Superior temporal gyrus (tissue), 1 donor: ENCODE measurements at regions not wholly inside any gene's neighbourhood (a gene's known extent, or its start where the extent isn't known, plus 50 kb on each side); places are given as distances from the start of the nearest gene placed in this dataset.
"Not testable (repeated sequence)": the region's sequence is repeated elsewhere in the genome, so short reads cannot be mapped to it uniquely, and the experiment has no call there.

Experiments used
- DNase-seq: peaks from one replicate; pipeline ENCODE4 v3.0.0-alpha.2; 2016; ENCODE audit errors: extremely low spot score

DNA sequence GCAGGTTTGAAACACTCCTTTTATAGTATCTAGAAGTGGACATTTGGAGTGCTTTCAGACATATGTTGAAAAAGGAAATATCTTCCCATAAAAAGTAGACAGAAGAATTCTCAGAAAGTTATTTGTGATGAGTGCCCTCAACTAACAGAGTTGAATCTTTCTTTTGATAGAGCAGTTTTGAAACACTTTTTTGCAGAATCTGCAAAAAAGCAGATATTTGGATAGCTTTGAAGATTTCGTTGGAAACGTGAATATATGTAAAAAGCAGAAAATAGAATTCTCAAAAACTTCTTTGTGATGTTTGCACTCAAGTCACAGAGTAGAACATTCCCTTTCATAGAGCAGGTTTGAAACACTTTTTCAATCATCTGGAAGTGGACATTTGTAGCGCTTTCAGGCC lies 676.4 kb upstream of the ZNF337 start:
- DNase-seq, result not testable (repeated sequence)

DNA sequence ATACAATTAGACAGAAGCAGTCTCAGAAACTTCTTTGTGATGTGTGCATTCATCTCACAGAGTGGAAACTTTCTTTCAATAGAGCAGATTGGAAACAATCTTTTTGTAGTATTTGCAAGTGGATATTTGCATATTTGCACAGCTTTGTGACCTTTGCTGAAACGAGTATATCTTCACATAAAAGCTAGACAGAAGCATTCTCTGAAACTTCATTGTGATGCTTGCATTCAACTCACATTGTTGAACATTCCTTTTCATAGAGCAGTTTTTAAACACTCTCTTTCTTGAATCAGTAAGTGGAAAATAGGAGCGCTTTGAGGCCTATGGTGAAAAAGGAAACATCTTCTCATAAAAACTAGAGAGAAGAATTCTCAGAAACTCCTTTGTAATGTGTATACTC lies 657.9 kb upstream of the ZNF337 start:
- DNase-seq, result no peak

DNA sequence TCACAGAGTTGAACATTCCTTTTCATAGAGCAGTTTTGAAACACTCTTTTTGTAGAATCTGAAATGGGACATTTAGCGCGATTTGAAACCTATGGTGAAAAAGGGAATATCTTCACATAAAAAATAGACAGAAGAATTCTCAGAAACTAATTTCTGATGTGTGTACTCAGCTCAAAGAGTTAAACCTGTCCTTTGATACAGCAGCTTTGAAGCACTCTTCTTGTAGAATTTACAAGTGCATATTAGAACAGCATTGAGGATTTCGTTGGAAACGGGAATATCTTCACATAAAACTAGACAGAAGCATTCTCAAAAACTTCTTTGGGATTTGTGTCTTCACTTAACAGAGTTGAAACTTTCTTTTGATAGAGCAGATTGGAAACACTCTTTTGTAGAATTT lies 650.7 kb upstream of the ZNF337 start:
- no peak for DNase-seq

DNA sequence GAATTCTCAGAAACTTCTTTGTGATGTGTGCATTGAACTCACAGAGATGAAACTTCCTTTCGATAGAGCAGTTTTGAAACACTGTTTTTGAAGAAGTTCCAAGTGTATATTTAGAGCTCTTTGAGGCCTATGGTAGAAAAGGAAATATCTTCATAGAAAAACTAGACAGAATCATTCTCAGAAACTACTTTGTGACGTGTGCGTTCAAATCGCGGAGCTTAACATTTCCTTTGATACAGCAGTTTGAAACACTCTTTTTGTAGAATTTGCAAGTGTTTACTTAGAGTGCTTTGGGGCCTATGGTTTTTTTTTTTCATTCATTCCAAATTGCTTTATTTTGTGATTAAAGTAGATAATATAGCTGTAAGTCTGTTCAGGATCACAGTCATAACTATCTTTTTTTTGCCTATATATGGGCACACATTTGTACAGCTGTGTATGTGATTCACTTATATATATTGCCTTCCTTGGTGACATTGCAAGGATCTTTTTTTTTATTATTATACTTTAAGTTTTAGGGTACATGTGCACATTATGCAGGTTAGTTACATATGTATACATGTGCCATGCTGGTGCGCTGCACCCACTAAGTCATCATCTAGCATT lies 643.9 kb upstream of the ZNF337 start:
- DNase-seq, result not testable (repeated sequence)

DNA sequence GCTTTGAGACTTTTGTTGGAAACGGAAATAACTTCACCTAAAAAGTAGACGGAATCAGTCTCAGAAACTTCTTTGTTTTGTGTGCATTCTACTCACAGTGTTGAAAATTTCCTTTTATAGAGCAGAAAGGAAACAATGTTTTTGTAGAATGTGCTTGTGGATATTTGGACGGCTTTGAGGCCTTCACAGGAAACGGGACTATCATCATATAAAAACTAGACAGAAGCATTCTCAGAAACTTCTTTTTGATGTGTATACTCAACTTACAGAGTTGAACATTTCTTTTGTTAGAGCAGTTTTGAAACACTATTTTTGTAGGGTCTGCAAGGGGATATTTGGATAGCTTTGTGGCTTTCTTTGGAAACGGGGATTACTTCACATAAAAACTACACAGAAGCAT lies 627.5 kb upstream of the ZNF337 start:
- DNase-seq, result no peak

DNA sequence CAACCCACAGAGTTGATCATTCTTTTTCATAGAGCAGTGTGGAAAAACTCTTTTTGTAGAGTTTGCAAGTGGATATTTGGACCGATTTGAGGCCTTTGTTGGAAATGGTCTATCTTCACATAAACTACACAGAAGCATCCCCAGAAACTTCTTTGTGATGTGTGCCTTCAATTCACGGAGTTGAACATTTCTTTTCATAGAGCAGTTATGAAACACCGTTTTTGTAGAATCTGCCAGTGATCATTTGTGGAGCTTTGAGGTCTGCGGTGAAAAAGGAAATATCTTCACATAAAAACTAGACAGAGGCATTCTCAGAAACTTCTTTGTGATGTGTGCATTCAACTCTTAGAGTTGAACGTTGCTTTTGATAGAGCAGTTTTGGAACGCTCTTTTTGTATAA lies 618.4 kb upstream of the ZNF337 start:
- no peak for DNase-seq

DNA sequence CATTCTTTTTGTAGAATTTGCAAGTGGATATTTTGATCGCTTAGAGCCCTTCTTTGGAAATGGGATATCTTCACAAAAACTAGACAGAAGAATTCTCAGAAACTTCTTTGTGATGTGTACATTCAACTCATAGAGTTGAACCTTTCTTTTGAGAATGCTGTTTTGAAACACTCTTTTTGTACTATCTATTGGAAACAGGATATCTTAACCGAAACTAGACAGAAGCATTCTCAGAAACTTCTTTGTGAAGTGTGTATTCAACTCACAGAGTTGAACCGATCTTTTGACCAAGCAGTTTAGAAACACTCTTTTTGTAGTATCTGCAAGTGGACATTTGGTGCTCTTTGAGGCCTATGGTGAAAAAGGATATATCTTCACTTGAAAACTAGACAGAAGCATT lies 613.1 kb upstream of the ZNF337 start:
- not testable (repeated sequence) for DNase-seq

DNA sequence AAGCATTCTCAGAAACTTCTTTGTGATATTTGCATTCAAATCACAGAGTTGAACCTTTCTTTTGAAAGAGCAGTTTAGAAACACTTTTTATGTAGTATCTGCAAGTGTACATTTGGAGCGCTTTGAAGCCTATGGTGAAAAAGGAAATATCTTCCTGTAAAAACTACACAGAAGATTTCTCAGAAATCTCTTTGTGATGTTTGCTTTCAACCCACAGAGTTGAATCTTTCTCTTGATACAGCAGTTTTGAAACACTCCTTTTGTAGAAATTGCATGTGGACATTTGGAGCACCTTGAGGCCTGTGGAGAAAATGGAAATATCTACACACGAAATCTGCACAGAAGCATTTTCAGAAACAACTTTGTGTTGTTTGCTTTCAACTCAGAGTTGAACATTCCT lies 612.3 kb upstream of the ZNF337 start:
- DNase-seq, result no peak

DNA sequence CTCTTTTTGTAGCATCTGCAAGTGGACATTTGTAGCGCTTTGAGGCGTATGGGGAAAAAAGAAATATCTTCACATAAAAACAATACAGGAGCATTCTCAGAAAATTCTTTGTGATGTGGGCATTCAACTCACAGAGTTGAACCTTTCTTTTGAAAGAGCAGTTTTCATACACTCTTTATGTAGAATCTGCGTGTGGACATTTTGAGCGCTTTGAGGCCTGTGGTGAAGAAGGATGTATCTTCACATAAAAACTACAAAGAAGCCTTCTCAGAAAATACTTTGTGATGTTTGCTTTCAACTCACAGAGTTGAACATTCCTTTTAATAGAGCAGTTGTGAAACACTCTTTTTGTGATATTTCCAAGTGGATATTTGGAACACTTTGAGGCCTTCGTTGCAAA lies 598.4 kb upstream of the ZNF337 start:
- no peak for DNase-seq

DNA sequence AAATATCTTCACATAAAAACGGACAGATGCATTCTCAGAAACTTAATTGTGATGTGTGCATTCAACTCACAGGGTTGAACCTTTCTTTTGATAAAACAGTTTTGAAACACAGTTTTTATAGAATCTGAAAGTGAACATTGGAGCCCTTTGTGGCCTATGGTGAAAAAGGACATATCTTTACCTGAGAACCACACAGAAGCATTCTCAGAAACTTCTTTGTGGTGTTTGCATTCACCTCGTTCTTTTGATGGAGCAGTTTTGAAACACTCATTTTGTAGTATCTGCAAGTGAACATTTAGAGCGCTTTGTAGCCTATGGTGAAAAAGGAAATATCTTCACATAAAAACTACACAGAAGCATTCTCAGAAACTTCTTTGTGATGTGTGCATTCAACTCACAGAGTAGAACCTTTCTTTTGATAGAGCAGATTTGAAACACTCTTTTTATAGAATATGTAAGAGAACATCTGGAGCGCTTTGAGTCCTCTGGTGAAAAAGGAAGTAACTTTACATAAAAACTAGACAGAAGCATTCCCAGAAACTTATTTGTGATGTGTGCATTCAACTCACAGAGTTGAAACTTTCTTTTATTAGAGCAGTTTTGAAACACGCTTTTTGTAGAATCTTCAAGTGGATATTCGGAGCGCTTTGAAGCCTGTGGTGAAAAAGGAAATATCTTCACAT lies 591.9 kb upstream of the ZNF337 start:
- not testable (repeated sequence) for DNase-seq

DNA sequence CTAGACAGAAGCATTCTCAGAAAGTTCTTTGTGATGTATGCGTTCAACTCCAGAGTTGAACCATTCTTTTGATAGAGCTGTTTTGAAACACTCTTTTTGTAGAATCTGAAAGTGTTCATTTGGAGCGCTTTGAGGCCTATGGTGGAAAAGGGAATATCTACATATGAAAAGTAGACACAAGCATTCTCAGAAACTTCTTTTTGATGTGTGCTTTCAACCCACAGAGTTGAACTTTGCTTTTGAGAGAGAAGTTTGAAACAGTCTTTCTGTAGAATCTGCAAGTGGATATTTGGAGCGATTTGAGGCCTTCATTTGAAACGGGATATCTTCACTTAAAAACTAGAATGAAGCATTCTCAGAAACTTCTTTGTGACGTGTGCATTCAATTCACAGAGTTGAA lies 582.6 kb upstream of the ZNF337 start:
- DNase-seq, result no peak

DNA sequence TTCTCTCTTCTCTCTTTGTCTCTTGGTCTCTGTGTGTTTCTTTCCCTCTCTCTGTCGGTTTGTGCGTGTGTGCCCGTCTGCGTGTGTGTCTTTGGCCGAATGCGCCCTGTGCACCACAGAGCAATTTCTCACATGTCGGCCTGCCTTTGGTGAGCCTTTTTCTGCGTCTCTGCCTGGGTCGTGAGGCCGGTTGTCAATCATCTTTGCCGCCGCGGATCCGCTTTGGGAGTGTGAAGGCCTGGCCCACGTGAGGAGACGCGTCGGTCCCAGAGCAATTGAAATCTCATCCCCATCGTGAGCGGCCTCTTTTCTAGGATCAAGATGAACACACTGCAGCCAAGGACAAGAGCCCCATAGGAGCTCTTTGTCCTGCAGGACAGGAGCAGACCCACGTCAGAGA lies 580.7 kb upstream of the ZNF337 start:
- DNase-seq, result no peak

DNA sequence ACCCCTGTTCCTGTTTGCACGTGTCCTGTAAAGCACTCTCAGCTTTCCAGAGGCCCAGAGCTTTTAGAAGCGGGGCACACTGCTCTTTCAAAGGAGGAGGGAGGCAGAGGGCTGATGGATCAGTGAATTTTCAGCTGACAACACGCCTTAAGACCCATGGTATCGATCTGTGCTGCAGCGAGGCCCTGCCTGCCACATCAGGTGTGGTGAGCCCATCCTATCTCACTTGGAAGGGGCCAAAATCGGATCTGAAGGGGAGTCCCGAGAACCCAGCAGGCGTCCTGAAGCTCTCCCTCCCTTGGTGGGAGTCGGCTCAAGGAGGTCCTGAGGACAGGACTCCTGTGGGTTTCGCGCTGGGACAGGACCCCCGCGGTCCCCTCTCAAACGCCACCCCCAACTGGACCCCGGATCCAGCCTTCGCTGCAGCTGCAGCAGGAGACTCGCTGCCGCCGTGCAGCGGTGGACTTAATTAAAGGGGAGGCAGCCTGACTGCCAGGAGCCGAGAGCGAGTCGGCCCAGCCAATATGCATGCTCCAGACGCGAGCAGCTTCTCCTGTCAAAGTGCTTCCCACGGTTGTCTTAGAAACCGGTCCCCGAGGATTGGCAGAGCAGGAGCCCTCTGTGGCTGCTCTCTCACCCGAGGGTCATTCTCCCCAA lies 580.0 kb upstream of the ZNF337 start:
- no peak for DNase-seq

DNA sequence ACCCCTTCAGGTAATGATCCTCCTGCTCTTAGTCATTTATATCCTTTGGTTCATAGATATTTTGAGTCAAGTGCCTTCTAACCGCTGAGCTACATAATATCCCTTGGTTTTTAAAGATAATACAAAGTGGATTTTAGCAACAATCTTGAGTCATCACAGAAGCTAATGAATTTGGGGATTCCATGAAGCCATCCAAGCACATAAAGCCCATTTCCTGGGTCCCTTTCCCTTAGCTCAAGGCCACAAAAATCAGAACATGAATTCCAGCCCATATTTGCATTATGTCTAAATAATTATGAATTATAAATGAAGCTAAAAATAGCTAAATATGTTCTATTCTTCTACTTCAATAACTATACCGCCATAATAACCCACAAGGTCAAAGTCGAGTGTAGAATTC lies 572.1 kb upstream of the ZNF337 start:
- not testable (repeated sequence) for DNase-seq

DNA sequence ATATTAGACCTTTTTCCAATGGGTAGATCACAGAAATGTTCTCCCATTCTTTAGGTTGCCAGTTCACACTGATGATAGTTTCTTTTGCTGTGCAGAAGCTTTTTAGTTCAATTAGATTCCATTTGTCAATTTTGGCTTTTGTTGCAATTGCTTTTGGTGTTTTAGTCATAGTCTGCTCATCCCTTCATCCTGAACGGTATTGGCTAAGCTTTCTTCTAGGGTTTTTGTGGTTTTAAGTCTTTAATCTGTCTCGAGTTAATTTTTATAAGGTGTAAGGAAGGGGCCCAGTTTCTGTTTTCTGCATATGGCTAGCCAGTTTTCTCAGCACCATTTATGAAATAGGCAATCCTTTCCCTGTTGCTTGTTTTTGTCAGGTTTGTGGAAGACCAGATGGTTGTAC lies 564.3 kb upstream of the ZNF337 start:
- DNase-seq, result not testable (repeated sequence)

DNA sequence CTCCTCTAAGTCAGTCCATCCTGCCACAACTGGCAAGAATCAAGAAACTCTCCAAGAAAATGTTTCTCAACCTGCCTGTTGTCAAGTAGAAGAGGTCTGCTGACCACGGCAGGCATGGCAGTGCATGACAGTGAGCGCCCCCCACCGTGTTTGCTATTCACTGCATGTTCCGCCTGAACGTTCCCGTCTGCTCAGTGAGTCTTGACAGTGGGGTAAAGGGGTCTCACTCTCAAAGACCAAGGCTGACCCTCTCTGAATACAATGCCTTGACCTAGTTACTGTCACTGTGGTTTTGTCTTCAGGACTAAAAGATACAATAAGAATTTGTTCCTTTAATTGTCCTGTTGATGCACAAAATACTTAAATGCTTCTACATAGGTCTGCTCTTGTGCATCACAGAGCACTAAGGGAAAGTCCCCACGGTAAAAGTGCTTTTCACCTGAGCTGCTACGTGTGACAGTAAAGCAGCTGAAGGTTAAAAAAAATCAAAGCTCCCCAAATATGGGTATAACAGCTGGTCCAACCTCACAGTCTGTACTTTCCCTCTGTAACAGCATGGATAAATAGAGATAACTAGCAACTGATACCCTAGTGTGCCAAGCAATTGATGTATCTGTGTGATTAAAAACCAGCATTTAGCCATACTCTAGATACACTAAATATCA lies 555.8 kb upstream of the ZNF337 start:
- not testable (repeated sequence) for DNase-seq

DNA sequence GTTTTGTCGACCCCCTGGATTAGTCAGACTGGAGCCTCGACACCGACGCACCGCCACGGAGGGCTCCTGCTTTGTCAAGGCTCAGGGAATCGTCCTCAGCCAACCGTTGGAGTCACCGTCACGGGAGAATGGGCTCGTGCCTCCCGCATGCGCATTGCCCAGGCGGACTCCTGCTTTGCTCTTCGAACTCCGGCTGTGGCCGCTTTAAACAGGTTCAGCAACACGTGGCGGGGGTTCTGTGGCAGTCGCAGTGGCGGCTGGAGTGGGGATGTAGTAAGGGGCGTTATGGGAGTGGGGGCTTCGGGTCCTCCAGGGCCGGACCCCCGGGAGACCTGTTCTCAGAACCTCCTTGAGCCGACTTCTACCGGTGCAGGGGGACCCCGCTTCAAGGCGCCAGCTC lies 554.7 kb upstream of the ZNF337 start:
- not testable (repeated sequence) for DNase-seq

DNA sequence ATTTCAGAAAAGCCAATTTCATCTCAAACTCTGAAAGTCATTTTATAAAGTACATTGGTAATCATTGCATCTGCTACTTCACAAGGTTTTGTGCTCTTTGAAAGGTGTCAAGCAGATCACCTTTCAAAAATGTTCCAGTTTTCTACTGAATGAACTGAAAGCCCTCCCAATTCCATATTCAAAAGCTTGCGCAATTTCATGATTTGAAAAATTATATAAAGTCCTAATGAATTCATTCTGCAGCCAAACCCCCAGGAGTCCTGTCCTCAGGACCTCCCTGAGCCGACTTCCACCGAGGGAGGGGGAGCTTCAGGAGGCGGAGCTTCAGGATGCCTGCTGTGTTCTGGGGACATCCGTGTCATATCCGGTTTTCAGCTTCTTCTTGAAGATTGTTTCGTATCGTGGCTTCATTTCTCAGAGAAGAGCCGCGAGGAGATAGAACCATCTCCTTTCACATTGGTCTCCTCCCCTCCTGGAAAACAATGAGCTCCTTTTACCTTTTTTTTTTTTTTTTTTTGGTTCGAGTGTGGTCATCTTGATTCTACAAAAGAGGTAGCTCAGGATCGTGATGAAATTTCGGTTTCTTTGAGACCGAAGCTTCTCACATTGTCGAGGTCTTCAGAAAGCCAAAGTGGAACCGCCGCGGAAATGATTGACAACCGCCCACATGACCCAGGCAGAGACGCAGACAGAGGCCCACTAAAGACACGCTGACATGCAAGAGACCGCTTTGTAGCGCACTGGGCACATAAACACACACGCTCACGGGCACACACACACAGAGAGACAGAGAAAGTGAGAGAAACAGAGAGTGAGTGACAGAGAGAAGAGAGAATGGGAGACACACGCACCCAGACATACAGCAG lies 553.8 kb upstream of the ZNF337 start:
- DNase-seq, result not testable (repeated sequence)

DNA sequence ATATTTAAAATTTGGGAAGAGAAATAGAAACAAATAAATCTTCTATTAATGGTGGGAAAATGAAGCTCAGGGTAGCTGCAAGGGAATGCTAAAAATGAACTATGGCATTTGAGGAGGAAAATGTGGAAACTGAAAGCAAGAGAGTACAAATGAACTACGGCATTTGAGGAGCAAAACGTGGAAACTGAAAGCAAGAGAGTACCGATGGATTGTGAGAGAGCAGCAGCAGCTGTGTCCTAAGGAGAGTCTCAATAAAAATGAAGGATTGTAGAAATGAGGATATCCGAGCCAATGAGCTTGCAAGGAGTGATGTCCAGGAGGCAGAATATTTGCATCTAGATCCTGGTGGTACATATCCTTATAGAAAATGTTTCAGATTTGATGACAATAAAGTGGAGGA lies 547.1 kb upstream of the ZNF337 start:
- no peak for DNase-seq

DNA sequence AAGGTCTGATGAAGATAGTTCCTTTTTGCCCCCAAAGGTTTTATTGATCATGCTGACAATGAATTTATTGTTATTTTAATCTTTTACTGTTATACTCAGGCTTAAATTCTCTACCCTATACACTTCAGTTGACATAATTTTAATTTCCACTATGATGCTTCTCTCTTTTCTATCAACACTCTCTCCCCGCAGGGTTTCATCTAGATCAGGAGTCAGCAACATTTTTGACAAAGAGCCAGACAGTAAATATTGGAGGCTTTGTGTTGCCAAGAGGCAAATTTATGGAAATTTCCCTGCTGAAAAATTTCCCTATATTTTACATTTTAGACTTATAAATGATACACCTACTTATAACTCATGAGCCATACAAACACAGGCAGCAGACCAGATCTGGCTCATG lies 524.0 kb upstream of the ZNF337 start:
- DNase-seq, result not testable (repeated sequence)

DNA sequence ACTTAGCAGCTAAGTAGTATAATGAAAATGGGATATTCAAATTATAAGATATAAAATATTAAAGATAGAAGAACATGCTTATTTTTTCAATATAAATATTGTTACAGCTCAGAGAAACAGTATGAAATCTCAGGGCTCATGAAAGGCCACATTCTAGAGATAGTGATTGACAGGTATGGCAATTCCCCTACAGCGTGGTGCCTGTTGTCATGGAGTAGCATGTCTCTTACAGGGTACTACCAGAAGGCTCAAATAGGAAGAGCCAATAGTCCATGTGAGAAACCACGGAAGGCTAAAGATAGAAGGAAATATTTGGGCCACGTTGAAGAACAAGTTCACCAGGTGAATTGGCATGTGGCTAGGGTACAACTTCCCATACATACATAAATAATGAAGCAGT lies 522.9 kb upstream of the ZNF337 start:
- not testable (repeated sequence) for DNase-seq

DNA sequence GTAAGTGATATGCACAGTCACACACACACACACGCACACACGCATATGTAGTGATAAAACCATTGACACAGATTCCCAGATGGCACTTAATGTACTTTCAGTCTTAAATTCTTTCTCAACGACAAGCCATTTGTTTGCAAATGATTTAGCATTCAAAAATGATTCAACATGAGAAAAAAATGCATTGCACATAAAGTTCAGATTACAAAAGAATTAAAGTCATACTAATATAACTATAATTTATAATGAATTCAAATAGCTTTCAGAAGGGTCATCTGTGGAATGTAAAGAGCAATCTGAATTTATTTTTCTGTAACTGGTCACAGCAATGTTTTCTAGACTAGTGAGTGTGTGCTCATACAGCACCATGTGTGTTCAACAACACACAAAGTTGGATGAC lies 521.6 kb upstream of the ZNF337 start:
- no peak for DNase-seq
